Kidney epithelial cell (primary cell): ENCODE measurements at regions not wholly inside any gene's neighbourhood (a gene's known extent, or its start where the extent isn't known, plus 50 kb on each side); places are given as distances from the start of the nearest gene placed in this dataset.

ENCODE experiments used
- DNase-seq: peaks from one replicate; pipeline ENCODE4 v3.0.0-alpha.2; 2010; ENCODE audit warnings: low read depth
- H3K27me3 ChIP-seq: 2 replicates; pipeline ENCODE4 v1.6.0; 2011; ENCODE audit warnings: low read length; ENCODE audit not compliant: control insufficient read depth, insufficient read depth
- H3K36me3 ChIP-seq: 2 replicates; pipeline ENCODE4 v1.5.1; 2011; ENCODE audit warnings: low read length; ENCODE audit not compliant: control insufficient read depth, insufficient read depth
- H3K4me3 ChIP-seq: 2 replicates; pipeline ENCODE4 v1.5.1; 2011; ENCODE audit warnings: low read depth, mild to moderate bottlenecking, control low read depth, low read length
- CTCF ChIP-seq: IDR thresholded peaks from 2 replicates; pipeline ENCODE4 v1.5.1; 2011; ENCODE audit warnings: mild to moderate bottlenecking, moderate library complexity, low read length, control low read depth, inconsistent platforms; ENCODE audit not compliant: insufficient read depth, poor library complexity, severe bottlenecking

GRCh38 chr11:104798789-104799188, 99.5 kb downstream of the CASP12 start:
- H3K27me3 ChIP-seq, result no peaks in the 10 kb centered on the region
- H3K36me3 ChIP-seq, result no peaks in the 10 kb centered on the region
- no peak for TF ChIP-seq CTCF
- no peak overlapping the region for H3K4me3 ChIP-seq
- no peak for DNase-seq

- TF ChIP-seq CTCF, result no peak
- Histone ChIP-seq H3K27me3 (no peaks in the 10 kb centered on the region), H3K4me3 (no peak overlapping the region), H3K36me3 (no peaks in the 10 kb centered on the region)
- DNase-seq, result no peak
Observed at GRCh38 chr11:104796301-104796700, 102.0 kb downstream of the CASP12 start.

GRCh38 chr11:104795501-104796213, 102.6 kb downstream of the CASP12 start:
- H3K4me3 ChIP-seq, result no peak overlapping the region
- no peak for TF ChIP-seq CTCF
- no peaks in the 10 kb centered on the region for H3K27me3 ChIP-seq
- no peak for DNase-seq
- no peaks in the 10 kb centered on the region for H3K36me3 ChIP-seq

- no peak for DNase-seq
- Histone ChIP-seq H3K36me3 (no peaks in the 10 kb centered on the region), H3K4me3 (no peak overlapping the region), H3K27me3 (no peaks in the 10 kb centered on the region)
- TF ChIP-seq CTCF, result no peak
Observed at GRCh38 chr11:104792861-104793260, 105.4 kb downstream of the CASP12 start.

GRCh38 chr11:104791896-104792295, 106.4 kb downstream of the CASP12 start:
- no peaks in the 10 kb centered on the region for H3K36me3 ChIP-seq
- H3K27me3 ChIP-seq, result no peaks in the 10 kb centered on the region
- H3K4me3 ChIP-seq, result no peak overlapping the region
- no peak for TF ChIP-seq CTCF
- DNase-seq, result no peak

- Histone ChIP-seq H3K4me3 (no peak overlapping the region), H3K27me3 (no peaks in the 10 kb centered on the region), H3K36me3 (no peaks in the 10 kb centered on the region)
- no peak for TF ChIP-seq CTCF
- DNase-seq, result no peak
Observed at GRCh38 chr11:104784684-104785460, 113.4 kb downstream of the CASP12 start.
